Keratinocyte (primary cell): ENCODE measurements at regions not wholly inside any gene's neighbourhood (a gene's known extent, or its start where the extent isn't known, plus 50 kb on each side); places are given as distances from the start of the nearest gene placed in this dataset.

ENCODE experiments used
- EZH2 ChIP-seq: IDR thresholded peaks from one replicate; pipeline ENCODE4 v1.6.1; 2012; ENCODE audit warnings: inconsistent platforms, mild to moderate bottlenecking, low read length, moderate library complexity
- TF ChIP-seq, protein P1 (sequence below), 3 experiments: IDR thresholded peaks in 1 of 3; conservative IDR thresholded peaks in 1 of 3; optimal IDR thresholded peaks in 1 of 3; 2 replicates in 2 of 3; 3 replicates in 1 of 3; pipeline versions ENCODE3 to v1.5.1; 2011; ENCODE audit warnings: low read length in 3 of 3, mild to moderate bottlenecking in 3 of 3, moderate library complexity in 2 of 3, control low read depth in 1 of 3, inconsistent platforms in 1 of 3; ENCODE audit not compliant: insufficient read depth in 2 of 3; ENCODE audit errors: extremely low read depth in 1 of 3

DNA sequence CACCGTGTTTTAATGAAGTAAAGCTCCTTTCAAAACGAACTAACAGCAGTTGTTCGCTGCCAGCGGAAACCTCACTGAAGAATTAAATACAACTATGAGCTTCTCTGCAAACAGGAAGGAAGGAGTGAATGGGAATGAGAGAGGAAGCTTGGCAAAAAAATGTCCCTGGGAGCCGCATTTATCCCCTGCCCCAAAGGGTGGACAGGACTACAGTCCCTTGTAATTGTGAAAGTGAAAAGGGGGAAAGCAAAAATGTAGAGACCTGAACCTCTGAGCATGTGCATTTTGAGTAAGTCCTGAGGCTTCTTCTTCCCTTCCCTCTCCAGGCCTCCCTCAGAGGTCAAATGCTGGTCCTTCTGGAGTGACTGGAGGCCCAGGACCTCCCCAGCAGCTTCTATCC, 53.8 kb upstream of the BMP2K start:
- TF ChIP-seq EZH2 = no peak
- TF ChIP-seq, protein P1, sequence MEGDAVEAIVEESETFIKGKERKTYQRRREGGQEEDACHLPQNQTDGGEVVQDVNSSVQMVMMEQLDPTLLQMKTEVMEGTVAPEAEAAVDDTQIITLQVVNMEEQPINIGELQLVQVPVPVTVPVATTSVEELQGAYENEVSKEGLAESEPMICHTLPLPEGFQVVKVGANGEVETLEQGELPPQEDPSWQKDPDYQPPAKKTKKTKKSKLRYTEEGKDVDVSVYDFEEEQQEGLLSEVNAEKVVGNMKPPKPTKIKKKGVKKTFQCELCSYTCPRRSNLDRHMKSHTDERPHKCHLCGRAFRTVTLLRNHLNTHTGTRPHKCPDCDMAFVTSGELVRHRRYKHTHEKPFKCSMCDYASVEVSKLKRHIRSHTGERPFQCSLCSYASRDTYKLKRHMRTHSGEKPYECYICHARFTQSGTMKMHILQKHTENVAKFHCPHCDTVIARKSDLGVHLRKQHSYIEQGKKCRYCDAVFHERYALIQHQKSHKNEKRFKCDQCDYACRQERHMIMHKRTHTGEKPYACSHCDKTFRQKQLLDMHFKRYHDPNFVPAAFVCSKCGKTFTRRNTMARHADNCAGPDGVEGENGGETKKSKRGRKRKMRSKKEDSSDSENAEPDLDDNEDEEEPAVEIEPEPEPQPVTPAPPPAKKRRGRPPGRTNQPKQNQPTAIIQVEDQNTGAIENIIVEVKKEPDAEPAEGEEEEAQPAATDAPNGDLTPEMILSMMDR (optimal IDR thresholded peaks at IDR 0.05 in 1 of 3, IDR thresholded peaks at IDR 0.05 in 1 of 3, conservative IDR thresholded peaks at IDR 0.05 in 1 of 3; ENCODE audit: extremely low read depth in 1 of 3, insufficient read depth in 2 of 3, low read length in 3 of 3) = no peak
